Gastrocnemius medialis (tissue), 4 donors: ENCODE measurements at regions not wholly inside any gene's neighbourhood (a gene's known extent, or its start where the extent isn't known, plus 50 kb on each side); places are given as distances from the start of the nearest gene placed in this dataset.

Source experiments
- CTCF ChIP-seq, 5 experiments: fragments of 450-650 bp in 3 of 5; fragments of 200-600 bp in 2 of 5; sonication (generic) in 2 of 5; IDR thresholded peaks in 4 of 5; conservative IDR thresholded peaks in 1 of 5; 1 replicate in 4 of 5; 2 replicates in 1 of 5; pipeline ENCODE4 v1.5.1; 2016 to 2019; ENCODE audit warnings: antibody characterized with exemption in 5 of 5, mild to moderate bottlenecking in 3 of 5, moderate library complexity in 3 of 5
- POLR2A ChIP-seq, 2 donors: fragments of 450-650 bp; IDR thresholded peaks; one replicate each; pipeline ENCODE4 v1.6.1; 2017; ENCODE audit warnings: antibody characterized with exemption in 2 of 2, mild to moderate bottlenecking in 2 of 2, moderate library complexity in 2 of 2

GRCh38 chr6:27771235-27771634, 141.0 kb downstream of the OR2B2 start:
- no peak for TF ChIP-seq POLR2A (IDR thresholded peaks at IDR 0.05)
- TF ChIP-seq CTCF (IDR thresholded peaks at IDR 0.05 in 4 of 5, conservative IDR thresholded peaks at IDR 0.05 in 1 of 5), result no peak
